Keratinocyte (primary cell): ENCODE measurements at regions not wholly inside any gene's neighbourhood (a gene's known extent, or its start where the extent isn't known, plus 50 kb on each side); places are given as distances from the start of the nearest gene placed in this dataset.

Experiments used
- DNase-seq: peaks from one replicate; pipeline ENCODE4 v3.0.0-alpha.2; 2011; ENCODE audit warnings: low read depth, missing footprints, low spot score
- FAIRE-seq: peaks from 2 replicates; lab custom pipeline; 2011; peaks lifted over from hg19 to GRCh38; lab: Jason Lieb, UNC
- H2AFZ ChIP-seq: 2 replicates; pipeline ENCODE4 v1.6.0; 2012; ENCODE audit warnings: low read length, control low read depth, inconsistent platforms; ENCODE audit not compliant: control insufficient read depth
- H3K27ac ChIP-seq: 2 replicates; pipeline ENCODE4 v1.5.1; 2011; ENCODE audit warnings: low read length; ENCODE audit not compliant: control insufficient read depth, insufficient read depth
- H3K27me3 ChIP-seq: 3 replicates; pipeline ENCODE4 v1.6.0; 2011; ENCODE audit warnings: low read length; ENCODE audit not compliant: control insufficient read depth, insufficient read depth; ENCODE audit errors: extremely low read depth
- H3K36me3 ChIP-seq, 2 experiments: 2 replicates in 1 of 2; 3 replicates in 1 of 2; pipeline ENCODE4 v1.5.1; 2011; ENCODE audit warnings: low read length in 2 of 2, mild to moderate bottlenecking in 1 of 2; ENCODE audit not compliant: control insufficient read depth in 2 of 2, insufficient read depth in 2 of 2; ENCODE audit errors: extremely low read depth in 1 of 2
- H3K4me1 ChIP-seq: 3 replicates; pipeline ENCODE4 v1.5.1; 2011; ENCODE audit warnings: low read length; ENCODE audit not compliant: control insufficient read depth, insufficient read depth; ENCODE audit errors: extremely low read depth
- H3K4me2 ChIP-seq: 3 replicates; pipeline ENCODE4 v1.6.0; 2011; ENCODE audit warnings: low read depth, low read length; ENCODE audit not compliant: control insufficient read depth, insufficient read depth; ENCODE audit errors: extremely low read depth
- H3K4me3 ChIP-seq, 3 experiments: fragments of 200-600 bp in 1 of 3; sonication (generic) in 1 of 3; 2 replicates in 2 of 3; 3 replicates in 1 of 3; pipeline ENCODE4 v1.5.1; 2011 to 2016; ENCODE audit warnings: low read length in 3 of 3, mild to moderate bottlenecking in 3 of 3, control low read depth in 2 of 3, inconsistent platforms in 1 of 3, low read depth in 1 of 3, mixed read lengths in 1 of 3, mixed run types in 1 of 3, moderate library complexity in 1 of 3; ENCODE audit not compliant: control insufficient read depth in 2 of 3, insufficient read depth in 2 of 3; ENCODE audit errors: extremely low read depth in 1 of 3
- H3K79me2 ChIP-seq: 2 replicates; pipeline ENCODE4 v1.6.0; 2012; ENCODE audit warnings: low read length; ENCODE audit not compliant: control insufficient read depth, insufficient read depth
- H3K9ac ChIP-seq: 3 replicates; pipeline ENCODE4 v1.6.0; 2011; ENCODE audit warnings: low read length; ENCODE audit not compliant: control insufficient read depth, insufficient read depth; ENCODE audit errors: extremely low read depth
- H3K9me1 ChIP-seq: 3 replicates; pipeline ENCODE4 v1.6.0; 2011; ENCODE audit warnings: low read length; ENCODE audit not compliant: control insufficient read depth, insufficient read depth; ENCODE audit errors: extremely low read depth
- H3K9me3 ChIP-seq: 2 replicates; pipeline ENCODE4 v1.5.1; 2012; ENCODE audit warnings: low read depth, low read length; ENCODE audit not compliant: control insufficient read depth
- H4K20me1 ChIP-seq: 3 replicates; pipeline ENCODE4 v1.6.0; 2011; ENCODE audit warnings: low read length; ENCODE audit not compliant: control insufficient read depth, insufficient read depth; ENCODE audit errors: extremely low read depth
- CTCF ChIP-seq, 3 experiments: IDR thresholded peaks in 1 of 3; conservative IDR thresholded peaks in 1 of 3; optimal IDR thresholded peaks in 1 of 3; 2 replicates in 2 of 3; 3 replicates in 1 of 3; pipeline versions ENCODE3 to v1.5.1; 2011; ENCODE audit warnings: low read length in 3 of 3, mild to moderate bottlenecking in 3 of 3, moderate library complexity in 2 of 3, control low read depth in 1 of 3, inconsistent platforms in 1 of 3; ENCODE audit not compliant: insufficient read depth in 2 of 3; ENCODE audit errors: extremely low read depth in 1 of 3
- EZH2 ChIP-seq: IDR thresholded peaks from one replicate; pipeline ENCODE4 v1.6.1; 2012; ENCODE audit warnings: inconsistent platforms, mild to moderate bottlenecking, low read length, moderate library complexity
- dilution Hi-C: fragments of 300-500 bp; cut with MboI; formaldehyde crosslinking; loops from one replicate; pipeline ENCODE4 v1.7.0; 2020; ENCODE audit warnings: low sequenced_read_pairs; ENCODE audit not compliant: extremely low pct_ligation_motif_present

GRCh38 chr6:56350628-56351260 is 103.4 kb upstream of the COL21A1 start:
- TF ChIP-seq CTCF (optimal IDR thresholded peaks at IDR 0.05 in 1 of 3, IDR thresholded peaks at IDR 0.05 in 1 of 3, conservative IDR thresholded peaks at IDR 0.05 in 1 of 3; ENCODE audit: extremely low read depth in 1 of 3, insufficient read depth in 2 of 3, low read length in 3 of 3): no peak
- no peak for TF ChIP-seq EZH2
- Histone ChIP-seq H4K20me1 (no peaks in the 10 kb centered on the region), H3K4me3 (no peak overlapping the region), H3K9me1 (peaks cover 3% of the 10 kb centered on the region), H3K79me2 (no peaks in the 10 kb centered on the region), H3K4me2 (no peak overlapping the region), H2AFZ (no peak overlapping the region), H3K4me1 (peaks cover 30% of the 10 kb centered on the region), H3K9ac (no peak overlapping the region), H3K36me3 (no peaks in the 10 kb centered on the region), H3K27me3 (no peaks in the 10 kb centered on the region), H3K9me3 (no peaks in the 10 kb centered on the region), H3K27ac (no peak overlapping the region)
- FAIRE-seq (no peak), DNase-seq (no peak)
- dilution Hi-C loops: loop anchor here (25.0 kb wide), 1 partner anchor 112 kb away; no protein-coding TSS in a partner anchor

GRCh38 chr6:56349194-56349593 is 101.8 kb upstream of the COL21A1 start:
- FAIRE-seq (no peak), DNase-seq (no peak)
- H3K4me1 ChIP-seq: peaks cover 30% of the 10 kb centered on the region
- H3K27ac ChIP-seq: no peak overlapping the region
- no peaks in the 10 kb centered on the region for H3K79me2 ChIP-seq
- peaks cover 3% of the 10 kb centered on the region for H3K9me1 ChIP-seq
- H3K4me3 ChIP-seq: no peak overlapping the region
- peak overlapping the region; percentile 62 for H3K4me2 ChIP-seq
- no peaks in the 10 kb centered on the region for H3K27me3 ChIP-seq
- H3K36me3 ChIP-seq: no peaks in the 10 kb centered on the region
- no peaks in the 10 kb centered on the region for H4K20me1 ChIP-seq
- H3K9me3 ChIP-seq: no peaks in the 10 kb centered on the region
- dilution Hi-C loops: no loop called here
- H2AFZ ChIP-seq: no peak overlapping the region
- H3K9ac ChIP-seq: no peak overlapping the region
- TF ChIP-seq EZH2 (no peak), CTCF (optimal IDR thresholded peaks at IDR 0.05 in 1 of 3, IDR thresholded peaks at IDR 0.05 in 1 of 3, conservative IDR thresholded peaks at IDR 0.05 in 1 of 3; ENCODE audit: extremely low read depth in 1 of 3, insufficient read depth in 2 of 3, low read length in 3 of 3) (no peak)
